NCI-H187 (cell line): ENCODE measurements at regions not wholly inside any gene's neighbourhood (a gene's known extent, or its start where the extent isn't known, plus 50 kb on each side); places are given as distances from the start of the nearest gene placed in this dataset.
"Not testable (repeated sequence)": the region's sequence is repeated elsewhere in the genome, so short reads cannot be mapped to it uniquely, and the experiment has no call there.

Source experiments
- DNase-seq, 2 experiments: peaks; one replicate each; lab custom pipeline; 2025; lab: John Stamatoyannopoulos, UW

DNA sequence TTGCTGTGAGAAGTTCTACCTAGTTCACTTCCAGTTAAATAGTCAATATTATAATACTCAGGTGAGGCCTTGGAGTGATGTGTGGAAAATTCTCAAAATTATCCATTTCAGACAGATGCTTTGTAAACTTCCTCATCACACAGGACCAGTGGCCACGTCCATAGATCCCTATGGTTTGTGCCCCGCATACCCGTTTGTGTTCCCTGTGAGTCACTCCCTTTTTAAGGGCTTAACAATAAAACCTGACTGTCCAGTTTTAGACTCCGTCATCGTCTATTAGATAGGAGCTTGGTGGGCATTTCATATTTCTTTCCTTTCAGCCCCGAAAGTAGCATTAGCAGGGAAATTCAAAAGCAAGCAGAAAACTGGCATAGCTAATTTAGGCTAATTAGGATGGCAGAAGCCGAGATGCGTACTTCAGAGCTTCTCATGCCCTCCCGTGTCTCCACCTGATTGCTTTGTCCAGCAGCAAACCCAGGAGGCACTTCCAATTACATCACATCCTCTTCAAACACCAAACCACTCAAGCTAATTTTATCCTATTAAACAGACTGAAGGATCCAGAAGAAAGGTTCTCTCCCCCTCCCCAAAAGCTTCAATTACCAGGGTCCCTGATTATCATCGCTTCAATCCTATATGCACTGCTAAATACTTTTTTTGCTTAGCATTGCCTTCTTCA is 186.6 kb upstream of the OTX2 start:
- DNase-seq: no peak

DNA sequence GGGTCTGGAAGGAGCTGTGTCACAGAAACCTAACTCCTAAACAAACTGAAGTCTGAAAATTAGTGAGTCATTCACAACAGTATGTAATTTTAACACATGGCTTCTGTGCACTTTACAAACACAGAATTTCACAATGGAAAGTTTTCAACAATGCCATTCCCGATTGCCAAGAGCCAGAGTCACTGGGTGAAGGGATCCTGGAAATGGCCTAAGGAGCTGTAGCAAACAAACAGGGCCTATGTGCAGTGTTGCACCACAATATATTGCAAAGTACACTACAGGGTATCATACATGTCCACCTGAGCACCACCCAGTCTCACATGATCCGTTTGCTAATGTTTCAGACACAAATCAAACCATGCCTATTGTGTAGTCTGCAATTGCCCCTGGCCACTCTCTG is 184.7 kb upstream of the OTX2 start:
- no peak for DNase-seq

DNA sequence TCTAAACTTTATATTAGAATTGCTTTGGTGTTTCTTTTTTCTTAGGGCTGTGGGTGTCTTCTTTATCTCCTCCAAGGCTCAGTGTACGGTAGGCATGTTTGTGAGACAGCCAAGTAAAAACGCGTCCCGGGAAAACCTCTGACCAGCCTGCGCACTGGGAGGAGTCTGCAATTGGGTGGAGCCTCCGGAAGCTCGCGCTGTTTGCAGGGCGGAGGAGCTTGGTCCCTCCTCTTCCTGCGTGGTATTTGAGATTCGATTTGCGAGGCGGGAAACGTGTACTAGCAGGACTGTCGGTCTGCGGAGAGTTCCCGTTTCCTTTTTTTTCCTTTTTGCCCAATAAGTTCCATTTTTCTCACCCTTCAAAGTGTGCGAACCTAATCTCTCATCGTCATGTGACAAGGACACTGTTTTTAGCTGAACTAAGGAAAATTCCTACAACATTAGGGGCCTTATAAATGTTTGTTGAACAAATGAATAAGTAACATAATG is 182.1 kb upstream of the OTX2 start:
- DNase-seq: no peak

DNA sequence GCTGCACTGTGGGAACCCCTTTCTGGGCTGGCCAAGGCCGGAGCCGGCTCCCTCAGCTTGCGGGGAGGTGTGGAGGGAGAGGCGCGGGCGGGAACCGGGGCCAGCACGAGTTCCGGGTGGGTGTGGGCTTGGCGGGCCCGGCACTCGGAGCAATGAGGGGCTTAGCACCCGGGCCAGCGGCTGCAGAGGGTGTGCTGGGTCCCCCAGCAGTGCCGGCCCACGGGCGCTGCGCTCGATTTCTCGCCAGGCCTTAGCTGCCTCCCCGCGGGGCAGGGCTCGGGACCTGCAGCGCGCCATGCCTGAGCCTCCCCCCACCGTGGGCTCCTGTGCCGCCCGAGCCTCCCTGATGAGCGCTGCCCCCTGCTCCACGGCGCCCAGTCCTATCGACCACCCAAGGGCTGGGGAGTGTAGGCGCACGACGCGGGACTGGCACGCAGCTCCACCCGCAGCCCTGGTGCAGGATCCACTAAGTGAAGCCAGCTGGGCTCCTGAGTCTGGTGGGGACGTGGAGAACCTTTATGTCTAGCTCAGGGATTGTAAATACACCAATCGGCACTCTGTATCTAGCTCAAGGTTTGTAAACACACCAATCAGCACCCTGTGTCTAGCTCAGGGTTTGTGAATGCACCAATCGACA is 180.8 kb upstream of the OTX2 start:
- DNase-seq: not testable (repeated sequence)

DNA sequence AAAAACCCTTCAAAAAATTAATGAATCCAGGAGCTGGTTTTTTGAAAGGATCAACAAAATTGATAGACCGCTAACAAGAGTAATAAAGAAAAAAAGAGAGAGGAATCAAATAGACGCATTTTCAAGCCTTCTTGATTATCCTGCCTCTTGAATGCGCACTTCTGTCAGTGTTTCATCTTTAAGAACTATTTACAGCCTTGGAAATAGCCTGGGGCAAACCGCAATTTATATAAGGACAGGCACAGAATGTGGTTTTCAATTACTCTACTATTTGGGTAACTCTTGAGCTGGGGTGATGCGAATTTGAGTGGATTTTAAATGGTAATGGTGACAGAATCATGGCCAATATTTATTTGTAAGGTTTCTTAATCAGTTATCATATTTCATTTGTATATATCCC is 179.1 kb upstream of the OTX2 start:
- no peak for DNase-seq

DNA sequence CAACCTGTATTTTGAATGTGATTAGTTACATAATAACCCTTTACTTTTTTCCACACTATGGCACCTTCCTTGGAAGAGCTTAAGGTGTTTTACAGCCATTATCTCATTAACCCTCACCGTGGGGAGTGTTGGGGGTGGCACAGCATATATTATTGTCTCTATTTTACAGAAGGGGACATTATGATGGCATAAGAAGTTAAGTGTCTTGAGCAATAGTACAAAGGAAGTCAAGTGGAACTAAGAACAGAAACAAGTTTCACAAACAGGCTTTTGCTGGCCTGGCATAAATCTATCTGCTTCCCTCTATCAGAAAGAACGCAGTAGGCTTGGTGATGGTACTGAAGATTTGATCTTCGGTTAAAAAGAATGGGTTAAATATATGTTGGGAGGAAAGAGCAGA is 169.7 kb upstream of the OTX2 start:
- no peak for DNase-seq

DNA sequence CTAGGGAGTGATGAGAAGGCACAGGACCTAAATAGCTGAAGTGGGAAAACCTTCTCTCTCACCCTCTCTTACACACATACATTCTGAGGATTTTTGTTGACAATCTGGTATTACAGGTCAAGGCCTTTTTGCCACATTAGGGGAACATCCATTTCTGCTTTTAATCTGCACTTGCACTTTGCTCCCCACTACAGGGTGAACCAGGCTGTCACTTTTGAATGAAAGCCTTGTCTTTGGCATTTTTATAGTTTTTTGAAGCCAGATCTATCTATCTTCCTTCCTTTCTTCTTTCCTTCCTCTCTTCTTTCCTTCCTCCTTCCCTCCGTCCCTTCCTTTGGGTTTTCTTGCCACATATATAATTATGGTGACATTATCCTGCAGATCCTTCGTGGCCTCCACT is 165.9 kb upstream of the OTX2 start:
- DNase-seq: no peak

DNA sequence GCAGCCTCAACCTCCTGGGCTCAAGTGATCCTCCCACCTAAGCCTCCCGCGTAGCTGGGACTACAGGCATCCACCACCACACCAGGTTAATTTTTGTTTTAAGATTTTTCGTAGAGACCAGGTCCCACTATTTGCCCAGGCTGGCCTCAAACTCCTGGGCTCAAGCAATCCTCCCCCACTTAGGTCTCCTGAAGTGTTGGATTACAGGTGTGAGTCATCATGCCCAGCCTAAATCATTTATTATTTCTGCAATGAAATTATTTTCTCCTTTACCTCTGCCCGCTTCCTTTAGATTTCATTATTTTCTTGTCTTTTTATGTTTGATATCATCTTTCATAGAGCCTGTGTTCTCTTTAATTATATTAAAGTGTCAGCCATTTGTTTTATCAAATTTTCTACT is 165.2 kb upstream of the OTX2 start:
- no peak for DNase-seq

DNA sequence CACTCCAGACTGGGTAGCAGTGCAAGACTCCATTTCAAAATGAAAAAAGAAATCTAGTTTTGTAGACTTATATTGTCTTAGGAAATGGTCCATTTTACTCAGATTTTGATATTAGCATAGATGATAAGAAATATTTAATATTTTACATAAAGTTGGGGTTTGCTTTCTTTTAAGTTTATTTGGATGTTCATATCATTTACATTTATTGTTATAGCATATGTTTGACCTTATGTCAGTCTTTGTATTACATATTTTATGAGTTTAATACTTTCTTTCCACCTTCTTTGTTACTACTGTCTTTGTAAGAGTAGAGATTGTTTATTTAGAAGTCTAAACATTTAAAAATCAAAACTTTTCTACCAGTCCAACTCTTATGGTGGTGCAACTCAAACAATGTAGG is 162.7 kb upstream of the OTX2 start:
- no peak for DNase-seq

DNA sequence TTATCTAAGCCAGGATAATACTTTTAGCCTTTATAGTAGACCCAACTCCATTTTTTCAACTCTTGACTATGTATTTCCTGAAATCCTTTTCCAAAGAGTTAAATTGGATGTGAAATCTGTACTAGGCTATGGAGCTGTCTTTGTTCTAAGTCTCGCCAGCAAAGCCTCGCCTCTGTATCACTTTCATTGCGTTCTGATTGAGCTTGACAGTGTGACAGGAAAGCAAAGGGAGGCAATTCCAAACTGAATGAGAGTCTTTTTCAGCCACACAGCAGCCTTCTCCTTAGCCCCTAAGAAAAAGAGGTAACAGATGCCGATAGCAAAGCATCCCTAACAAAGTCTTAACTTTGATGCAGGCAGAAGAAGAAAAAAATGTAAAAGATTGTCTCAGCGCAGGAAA is 154.6 kb upstream of the OTX2 start:
- DNase-seq: no peak

DNA sequence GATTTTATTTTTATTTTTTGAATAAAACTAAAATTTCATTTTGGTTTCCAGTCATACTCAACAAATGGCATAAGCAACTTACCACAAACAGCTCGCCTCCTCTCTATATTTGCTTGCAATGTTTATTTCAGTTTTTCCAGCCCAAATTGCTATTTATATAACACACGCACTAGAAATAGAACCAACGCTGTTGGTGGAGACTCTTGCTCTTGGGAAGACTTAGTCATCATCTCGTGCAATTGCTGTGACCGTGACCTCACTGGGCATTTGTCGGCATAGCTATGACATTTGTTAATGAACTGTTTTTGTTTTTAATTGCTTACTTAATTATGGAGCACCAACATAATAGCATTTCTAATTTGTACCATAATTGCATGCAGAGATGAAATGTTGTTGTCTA is 153.1 kb upstream of the OTX2 start:
- DNase-seq: no peak

DNA sequence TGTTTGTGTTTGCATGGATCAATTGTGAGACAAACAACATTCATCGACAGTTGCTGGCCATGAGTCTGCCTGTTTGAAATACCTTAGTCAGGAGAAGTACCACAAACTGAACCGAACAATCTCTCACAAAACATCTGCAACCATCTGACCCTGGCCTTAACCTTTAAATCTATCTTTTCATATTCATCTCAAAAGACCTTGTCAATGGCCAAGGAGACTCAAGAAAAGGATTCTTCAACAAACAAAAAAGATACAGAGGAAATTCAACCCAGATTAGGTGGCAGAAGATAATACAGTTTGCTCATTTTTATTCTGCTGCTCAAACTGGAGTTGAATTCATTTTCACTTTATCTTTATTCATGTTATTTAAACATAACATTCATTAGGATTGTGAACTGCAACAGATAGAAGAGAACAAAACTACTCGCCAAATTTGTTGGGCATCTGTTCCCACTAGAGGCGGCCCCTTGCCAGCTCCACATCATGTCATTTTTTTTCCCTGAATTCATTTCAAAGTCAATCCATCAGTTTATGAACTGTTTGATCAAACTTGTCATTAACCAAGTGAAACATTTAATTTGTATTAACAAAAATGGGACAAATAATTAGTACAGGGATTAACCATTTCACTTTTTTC is 152.3 kb upstream of the OTX2 start:
- DNase-seq: no peak

DNA sequence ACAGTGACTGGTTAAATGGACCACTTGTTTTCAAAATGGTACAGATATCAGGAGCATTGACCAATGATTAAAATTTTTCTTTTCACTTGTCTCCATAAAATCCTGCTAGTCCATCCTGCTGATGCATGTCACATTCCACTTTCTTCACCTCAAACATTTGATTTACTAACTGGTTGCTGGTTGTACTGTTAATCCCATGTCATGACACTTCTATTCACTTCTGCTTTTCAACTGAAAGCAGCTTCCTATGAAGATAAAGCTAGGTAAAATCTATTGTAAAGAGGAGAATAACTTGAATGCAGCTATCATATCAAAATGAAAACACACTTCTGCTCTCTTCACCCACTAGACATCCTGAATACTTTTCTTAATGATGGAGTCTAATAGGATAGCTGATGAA is 149.6 kb upstream of the OTX2 start:
- DNase-seq: no peak

DNA sequence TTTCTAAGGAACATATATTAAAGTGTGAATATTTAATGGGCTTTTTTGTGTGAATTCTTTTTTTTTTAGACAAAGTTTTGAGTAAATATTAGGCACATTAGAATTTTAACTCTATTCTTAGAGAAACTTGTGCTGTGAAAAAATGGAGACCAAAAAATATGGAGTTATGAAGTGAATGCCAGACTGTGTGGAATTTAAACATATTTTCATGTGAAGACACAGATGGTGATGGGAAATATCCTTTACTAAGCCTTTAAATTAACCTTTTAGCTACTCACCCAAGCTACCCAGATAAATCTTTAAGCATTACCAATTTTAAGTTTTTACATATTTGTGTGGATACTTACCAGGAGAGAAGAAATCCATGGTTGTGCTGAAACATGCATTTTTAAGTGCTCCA is 148.8 kb upstream of the OTX2 start:
- no peak for DNase-seq

DNA sequence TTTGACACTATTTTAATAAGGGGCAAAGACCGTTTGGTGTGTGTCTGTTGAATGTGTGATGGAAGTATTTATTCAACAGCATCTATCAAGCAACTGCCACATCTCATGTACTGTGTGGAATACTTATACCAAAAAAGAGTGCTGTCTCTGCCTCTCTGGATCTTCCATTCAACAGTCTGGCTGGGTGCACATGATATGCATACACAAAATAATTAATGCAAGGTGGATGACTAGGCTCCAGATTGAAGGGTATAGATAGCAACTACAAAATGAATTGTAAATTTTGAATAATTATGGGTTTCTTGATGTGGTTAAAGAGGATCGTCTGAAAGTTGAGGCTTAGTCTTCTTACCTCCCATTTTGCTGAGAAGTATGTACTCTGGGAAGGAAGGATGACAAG is 145.9 kb upstream of the OTX2 start:
- no peak for DNase-seq

DNA sequence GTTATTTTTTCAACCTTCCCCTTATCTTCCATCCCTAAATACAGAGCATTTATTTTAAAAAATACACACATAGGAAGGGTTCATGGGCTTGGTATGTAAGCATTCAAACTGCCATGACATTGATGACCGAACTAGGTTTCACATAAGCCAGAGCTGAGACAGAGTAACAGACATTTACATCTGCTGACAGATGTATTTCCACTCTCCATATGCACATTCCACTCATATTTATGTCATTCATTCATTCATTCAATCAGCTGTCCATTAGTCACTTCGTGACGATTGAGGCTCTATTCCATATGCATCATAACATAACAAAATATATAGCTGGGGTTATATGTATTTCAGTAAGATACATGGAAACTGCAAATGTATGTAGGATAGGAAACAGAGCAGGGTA is 145.5 kb upstream of the OTX2 start:
- DNase-seq: no peak

DNA sequence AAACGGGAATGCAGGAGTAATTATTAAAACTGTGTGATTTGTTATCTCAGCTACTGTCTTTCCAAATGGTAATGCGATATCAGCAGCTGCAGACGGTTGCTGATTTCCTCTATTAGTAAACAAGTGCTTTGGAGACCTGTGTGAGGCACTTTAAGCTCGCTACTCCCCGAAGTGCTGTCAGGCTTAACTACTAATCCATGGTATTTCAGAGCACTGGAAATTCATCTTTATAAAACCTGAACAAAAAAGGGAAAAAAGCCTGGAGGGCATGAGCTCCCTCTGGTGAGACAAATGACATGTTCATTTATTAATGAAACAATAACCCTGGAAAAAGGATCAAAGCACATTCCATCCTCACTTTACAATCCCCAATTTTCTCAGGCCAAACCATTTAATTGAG is 143.6 kb upstream of the OTX2 start:
- no peak for DNase-seq

DNA sequence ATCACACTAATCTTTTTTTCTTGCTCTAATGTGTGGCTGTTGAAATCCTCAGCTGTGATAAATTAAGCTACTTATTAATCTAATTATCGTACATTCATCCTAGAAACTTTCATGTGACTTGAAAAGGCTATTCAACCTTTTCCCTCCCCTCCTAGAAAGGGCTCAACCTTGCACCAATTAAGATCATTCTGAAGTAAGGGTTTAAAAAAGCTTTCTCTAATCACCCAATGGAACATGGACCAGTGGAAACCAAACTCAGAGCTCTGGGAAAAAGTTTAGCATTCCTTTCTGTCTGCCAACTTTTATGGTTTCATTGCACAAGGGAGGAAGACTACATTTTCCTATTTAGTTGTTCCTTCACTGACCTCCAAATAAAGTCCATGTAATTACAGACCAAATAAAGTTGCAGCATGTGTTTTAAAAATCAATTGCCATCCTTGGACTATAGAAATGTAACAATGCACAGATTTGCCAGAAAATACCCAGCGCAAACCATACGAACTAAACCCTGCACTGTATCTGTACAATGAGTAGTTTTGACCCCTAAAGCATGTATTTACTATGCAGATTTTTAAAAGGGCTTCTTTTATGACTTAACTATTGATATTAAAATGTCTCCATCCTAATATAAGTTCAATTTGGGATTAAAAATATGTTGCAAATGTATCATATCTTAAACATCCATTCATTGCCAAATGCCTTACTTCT is 142.6 kb upstream of the OTX2 start:
- DNase-seq: no peak

DNA sequence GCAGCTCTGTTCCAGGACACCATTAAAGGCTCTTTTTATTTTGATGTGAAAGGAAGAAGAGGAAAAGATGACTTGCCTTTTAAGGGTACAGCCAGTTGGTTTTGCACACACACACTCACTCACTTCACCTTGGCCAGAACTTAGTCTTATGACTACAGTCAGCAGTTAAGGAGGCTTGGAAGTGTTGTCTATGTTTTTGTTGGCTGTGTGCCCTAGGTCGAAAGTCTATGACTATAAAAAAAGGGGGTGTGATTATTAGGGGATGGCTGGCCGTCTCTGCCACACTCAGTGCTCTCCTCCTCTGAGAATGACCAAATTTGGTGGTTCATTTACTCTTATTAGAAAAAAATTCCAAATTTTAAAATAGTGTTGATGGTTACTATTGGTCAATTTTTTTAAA is 139.5 kb upstream of the OTX2 start:
- DNase-seq: no peak

DNA sequence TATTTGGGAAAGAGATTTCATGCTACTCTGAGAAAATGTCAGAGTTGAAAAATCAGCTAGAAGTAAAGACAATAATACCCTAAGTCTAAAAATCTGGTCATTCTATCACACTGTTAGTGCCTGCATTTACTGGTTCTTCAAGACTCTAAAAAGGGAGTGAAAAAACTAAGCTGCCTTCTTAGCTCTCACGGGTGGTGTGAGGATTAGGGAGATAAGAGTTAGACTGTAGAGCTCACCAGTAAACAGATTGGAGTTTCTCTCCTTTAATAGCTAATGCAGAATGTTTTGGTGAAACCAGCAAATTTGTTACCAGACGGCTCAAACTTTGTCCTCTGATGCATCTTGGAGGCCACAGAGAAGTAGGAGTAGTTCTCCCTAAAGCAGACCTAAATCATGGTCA is 135.0 kb upstream of the OTX2 start:
- DNase-seq: no peak

DNA sequence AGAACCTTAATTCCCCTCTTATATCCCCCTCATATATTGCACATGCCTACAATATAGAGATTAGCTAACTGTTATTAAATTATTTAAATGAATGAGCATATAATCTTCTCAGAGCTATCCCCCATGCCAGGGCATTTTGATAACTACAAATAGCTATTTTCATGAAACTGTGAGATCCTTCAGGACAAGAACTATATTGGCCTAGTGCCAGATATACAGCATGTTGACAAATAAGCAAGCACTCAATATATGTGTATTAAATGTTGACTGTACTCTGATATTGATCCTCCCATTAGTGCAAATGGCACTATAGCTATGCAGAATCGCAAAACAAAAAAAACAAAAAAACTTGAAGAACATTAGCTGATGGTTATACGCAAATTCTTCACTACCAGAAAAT is 134.1 kb upstream of the OTX2 start:
- DNase-seq: no peak

DNA sequence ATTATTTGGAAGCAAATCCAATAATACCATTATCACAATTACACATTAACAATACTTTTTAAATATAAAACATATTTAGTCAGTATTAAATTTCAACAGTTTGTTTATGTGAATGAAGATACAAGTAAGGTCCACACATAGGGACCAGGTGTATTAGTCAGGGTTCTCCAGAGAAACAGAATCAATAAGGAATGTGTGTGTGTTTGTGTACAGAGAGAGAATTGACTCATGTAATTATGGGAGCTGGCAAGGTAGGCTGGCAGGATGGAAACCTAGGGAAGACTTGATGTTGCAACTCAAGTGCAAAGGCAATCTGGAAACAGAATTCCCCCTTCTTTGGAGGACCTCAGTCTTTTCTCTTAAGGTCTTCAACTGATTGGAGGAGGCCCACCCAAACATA is 123.2 kb upstream of the OTX2 start:
- no peak for DNase-seq
